Left lobe of liver (tissue), 2 donors: ENCODE measurements at regions not wholly inside any gene's neighbourhood (a gene's known extent, or its start where the extent isn't known, plus 50 kb on each side); places are given as distances from the start of the nearest gene placed in this dataset.

ENCODE experiments used
- ATAC-seq: fragments of 200-7000 bp; cut with Tn5 transposase; one replicate; pipeline ENCODE4 v1.9.1; 2020; ENCODE audit warnings: mild to moderate bottlenecking, moderate library complexity
- DNase-seq: peaks from one replicate; pipeline ENCODE4 v3.0.0-alpha.2; 2020; ENCODE audit warnings: low spot score
- donor health status: DM: no; HTN: no; CAD: no; lungs with moderate emphysema.
- donor health status: DM: no; HTN: yes; CAD: no.

GRCh38 chrX:94041881-94042280 lies 367.9 kb downstream of the FAM133A start:
- ATAC-seq (no peak), DNase-seq (no peak)

GRCh38 chrX:94045724-94046123 lies 371.7 kb downstream of the FAM133A start:
- DNase-seq (no peak), ATAC-seq (no peak)

GRCh38 chrX:94051926-94052325 lies 377.9 kb downstream of the FAM133A start:
- no peak for ATAC-seq

GRCh38 chrX:94053575-94053974 lies 379.6 kb downstream of the FAM133A start:
- DNase-seq: no peak
- ATAC-seq: no peak

More at GRCh38 chrX:94051926-94052325, 377.9 kb downstream of the FAM133A start:
- DNase-seq: no peak

- DNase-seq (no peak), ATAC-seq (no peak)
Measured at GRCh38 chrX:94057385-94057784, 383.4 kb downstream of the FAM133A start.

GRCh38 chrX:94058728-94059382 lies 384.8 kb downstream of the FAM133A start:
- peak; percentile 63 for ATAC-seq
- DNase-seq: no peak

GRCh38 chrX:94065091-94065490 lies 391.1 kb downstream of the FAM133A start:
- DNase-seq (no peak), ATAC-seq (no peak)

GRCh38 chrX:94089149-94089548 lies 415.1 kb downstream of the FAM133A start:
- no peak for DNase-seq

GRCh38 chrX:94097868-94098267 lies 423.9 kb downstream of the FAM133A start:
- no peak for ATAC-seq
- no peak for DNase-seq

More at GRCh38 chrX:94089149-94089548, 415.1 kb downstream of the FAM133A start:
- ATAC-seq: no peak

GRCh38 chrX:94107981-94108380 lies 434.0 kb downstream of the FAM133A start:
- DNase-seq (no peak), ATAC-seq (peak; percentile 41)

GRCh38 chrX:94114362-94114761 lies 440.4 kb downstream of the FAM133A start:
- no peak for DNase-seq
- no peak for ATAC-seq

- ATAC-seq: no peak
- no peak for DNase-seq
Measured at GRCh38 chrX:94121799-94122198, 447.8 kb downstream of the FAM133A start.

GRCh38 chrX:94123062-94123461 lies 449.1 kb downstream of the FAM133A start:
- no peak for DNase-seq

GRCh38 chrX:94162971-94163370 lies 489.0 kb downstream of the FAM133A start:
- no peak for DNase-seq
- no peak for ATAC-seq

More at GRCh38 chrX:94123062-94123461, 449.1 kb downstream of the FAM133A start:
- ATAC-seq: no peak

- no peak for DNase-seq
- ATAC-seq: no peak
Measured at GRCh38 chrX:94178145-94178788, 504.3 kb downstream of the FAM133A start.

GRCh38 chrX:94204524-94204923 lies 530.5 kb downstream of the FAM133A start:
- ATAC-seq (no peak), DNase-seq (no peak)

GRCh38 chrX:94216738-94217137 lies 542.7 kb downstream of the FAM133A start:
- DNase-seq (no peak), ATAC-seq (no peak)

GRCh38 chrX:94252211-94252610 lies 578.2 kb downstream of the FAM133A start:
- DNase-seq (no peak), ATAC-seq (no peak)

- ATAC-seq (no peak), DNase-seq (no peak)
Measured at GRCh38 chrX:94256396-94256795, 582.4 kb downstream of the FAM133A start.

- DNase-seq: no peak
- no peak for ATAC-seq
Measured at GRCh38 chrX:94265323-94265722, 591.3 kb downstream of the FAM133A start.

- ATAC-seq: no peak
- DNase-seq: no peak
Measured at GRCh38 chrX:94288325-94288724, 614.3 kb downstream of the FAM133A start.

GRCh38 chrX:94288972-94289371 lies 615.0 kb downstream of the FAM133A start:
- ATAC-seq: no peak
- DNase-seq: no peak

- ATAC-seq (no peak), DNase-seq (no peak)
Measured at GRCh38 chrX:94302446-94302845, 628.4 kb downstream of the FAM133A start.
